ENCODE measurements at regions not wholly inside any gene's neighbourhood (a gene's known extent, or its start where the extent isn't known, plus 50 kb on each side); places are given as distances from the start of the nearest gene placed in this dataset.

DNA sequence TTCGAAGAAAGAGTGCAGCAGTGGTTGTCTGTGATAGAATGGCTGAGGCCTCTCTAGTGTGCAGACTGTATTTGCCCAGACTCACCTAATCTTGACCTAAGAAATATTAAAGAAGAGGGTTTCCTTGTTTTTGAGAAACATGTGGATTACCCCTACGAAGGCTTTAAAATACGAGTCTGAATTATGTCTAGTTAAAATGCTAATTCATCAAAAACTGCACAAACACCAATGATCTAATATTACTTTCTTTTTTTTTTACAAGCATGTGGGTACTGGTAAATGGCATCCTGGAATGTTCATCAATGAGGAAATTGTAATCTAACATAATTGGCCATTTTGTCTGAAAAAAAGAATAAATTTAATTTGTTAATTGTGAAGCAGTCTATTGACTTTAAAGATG lies 510.9 kb downstream of the EPM2A start:
- DNase-seq (ENCODE audit: low spot score), result no peak

DNA sequence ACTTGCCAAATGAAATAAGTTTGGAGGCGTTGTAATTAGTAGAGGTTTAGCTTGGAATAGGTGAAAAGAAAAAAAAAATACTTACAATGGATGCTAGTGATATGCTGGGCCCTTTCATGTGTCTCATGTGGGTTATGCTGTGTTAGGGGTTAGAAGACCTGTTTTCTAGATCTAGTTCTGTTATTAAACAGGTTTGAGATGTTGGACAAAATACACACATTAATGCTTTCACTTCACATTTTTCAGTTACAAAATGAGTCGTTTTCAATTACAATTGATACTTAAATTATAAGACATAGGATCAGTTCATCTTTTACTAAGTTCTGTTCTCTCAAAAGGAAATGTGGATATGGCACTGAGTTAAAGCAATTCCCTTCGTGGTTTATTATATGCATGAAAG lies 509.8 kb downstream of the EPM2A start:
- DNase-seq (ENCODE audit: low spot score), result no peak

GRCh38 chr6:145227593-145227992 lies 507.7 kb downstream of the EPM2A start:
- no peak for DNase-seq (ENCODE audit: low spot score)

DNA sequence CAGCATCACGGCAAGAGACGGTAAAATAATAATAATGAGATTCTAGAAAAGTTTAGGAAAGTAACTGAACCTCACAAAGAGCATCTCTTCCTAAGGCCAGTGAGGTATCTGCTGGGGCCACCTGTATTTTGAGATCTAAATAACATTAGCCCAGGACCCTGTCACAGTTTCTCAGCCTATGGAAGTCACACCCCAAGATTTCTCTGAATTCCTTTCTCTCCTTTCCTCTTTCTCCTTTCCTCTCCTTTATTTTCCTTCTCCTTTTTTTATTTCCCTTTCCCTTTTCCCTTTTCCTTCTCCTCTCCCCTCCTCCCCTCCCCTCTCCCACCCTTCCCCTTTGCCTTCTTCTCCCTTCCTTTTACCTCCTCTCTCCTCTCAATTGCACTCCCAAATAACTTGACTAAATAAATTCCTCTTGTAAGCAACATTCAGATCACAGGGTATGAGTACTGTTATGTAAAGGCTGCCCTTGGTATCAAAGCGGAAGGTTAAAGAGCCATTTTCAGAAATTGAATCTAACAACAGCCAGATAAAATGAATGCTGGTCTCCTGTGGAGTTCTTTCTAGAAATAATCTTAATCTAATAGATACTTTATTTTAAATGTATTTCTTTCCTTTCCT lies 506.2 kb downstream of the EPM2A start:
- DNase-seq (ENCODE audit: low spot score), result no peak

DNA sequence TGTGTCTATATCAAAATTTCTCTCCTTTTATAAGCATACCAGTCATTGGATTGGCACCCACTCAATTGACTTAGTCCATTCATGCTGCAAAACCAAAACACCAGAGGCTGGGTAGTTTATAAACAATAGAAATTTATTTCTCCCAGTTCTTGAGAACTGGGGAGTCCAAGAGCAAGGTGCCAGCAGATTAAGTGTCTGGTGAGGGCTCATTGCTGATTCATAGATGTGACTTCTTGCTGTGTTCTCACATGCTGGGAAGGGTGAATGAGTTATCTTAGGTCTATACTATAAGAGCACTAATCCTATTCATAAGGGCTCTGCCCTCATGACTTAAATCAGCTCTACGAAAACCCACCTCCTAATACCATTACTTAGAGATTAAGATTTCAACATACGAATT lies 501.4 kb downstream of the EPM2A start:
- DNase-seq (ENCODE audit: low spot score), result no peak

DNA sequence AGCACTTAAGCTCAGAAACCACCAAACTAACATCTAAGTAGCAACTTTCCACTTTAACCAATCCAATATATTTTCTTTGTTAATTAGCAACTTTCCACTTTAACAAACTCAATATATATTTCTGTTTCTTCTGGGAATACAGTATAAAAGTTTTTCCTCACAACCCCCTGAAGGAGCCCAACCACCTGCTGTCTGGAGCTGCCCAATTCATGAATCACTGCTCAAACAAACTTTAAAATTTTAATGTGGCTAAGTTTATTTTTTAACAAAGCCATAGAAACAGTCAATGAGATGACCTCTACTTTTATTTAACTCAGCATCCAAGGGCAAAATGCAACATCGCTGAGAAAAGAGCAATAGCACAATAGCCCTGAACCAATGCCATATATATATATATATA lies 500.1 kb downstream of the EPM2A start:
- no peak for DNase-seq (ENCODE audit: low spot score)

GRCh38 chr6:145238787-145239186 lies 496.5 kb downstream of the EPM2A start:
- DNase-seq (ENCODE audit: low spot score), result no peak

- no peak for DNase-seq (ENCODE audit: low spot score)
These were observed 494.3 kb downstream of the EPM2A start for GRCh38 chr6:145241039-145241438.

DNA sequence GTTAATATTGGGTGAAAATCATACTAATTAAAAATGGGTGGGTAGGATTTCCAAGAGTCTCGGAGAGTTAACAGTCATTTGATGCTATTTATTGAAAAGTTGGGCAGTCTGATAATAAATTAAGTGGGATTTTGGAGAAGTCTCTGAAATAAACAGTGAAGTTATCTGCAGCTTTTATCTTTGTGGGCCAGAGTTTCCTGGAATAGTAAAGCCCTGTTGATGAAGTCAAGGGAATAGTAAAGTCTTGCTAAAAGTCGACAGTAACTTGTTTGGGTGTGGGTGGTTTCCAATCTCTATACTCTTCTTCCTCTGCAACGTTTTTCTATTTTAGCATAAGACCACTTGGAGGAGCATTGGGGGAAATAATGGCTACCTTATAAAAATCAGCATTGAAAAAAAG lies 493.6 kb downstream of the EPM2A start:
- DNase-seq (ENCODE audit: low spot score), result no peak

- DNase-seq (ENCODE audit: low spot score), result no peak
These were observed 490.8 kb downstream of the EPM2A start for GRCh38 chr6:145244349-145245100.

DNA sequence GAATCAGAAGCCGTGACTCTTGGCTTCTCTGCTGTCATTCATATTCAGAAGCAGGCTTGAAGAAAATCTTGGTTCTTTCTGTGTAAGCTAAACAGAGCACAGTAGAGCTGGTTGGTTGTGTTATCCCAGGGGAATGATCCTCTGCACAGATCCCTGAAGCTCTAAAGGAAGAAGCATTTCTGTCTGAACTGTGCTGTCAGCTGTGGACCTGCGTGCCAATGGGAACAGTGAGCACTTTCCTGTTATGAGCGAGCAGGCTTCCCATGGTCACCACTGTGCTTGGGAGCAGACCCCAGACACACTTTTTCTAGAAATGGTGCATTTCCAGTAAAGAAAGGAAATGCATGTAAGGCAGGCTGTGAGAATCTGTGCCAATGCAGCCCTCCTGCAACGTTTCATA lies 490.2 kb downstream of the EPM2A start:
- DNase-seq (ENCODE audit: low spot score), result peak; percentile 33

DNA sequence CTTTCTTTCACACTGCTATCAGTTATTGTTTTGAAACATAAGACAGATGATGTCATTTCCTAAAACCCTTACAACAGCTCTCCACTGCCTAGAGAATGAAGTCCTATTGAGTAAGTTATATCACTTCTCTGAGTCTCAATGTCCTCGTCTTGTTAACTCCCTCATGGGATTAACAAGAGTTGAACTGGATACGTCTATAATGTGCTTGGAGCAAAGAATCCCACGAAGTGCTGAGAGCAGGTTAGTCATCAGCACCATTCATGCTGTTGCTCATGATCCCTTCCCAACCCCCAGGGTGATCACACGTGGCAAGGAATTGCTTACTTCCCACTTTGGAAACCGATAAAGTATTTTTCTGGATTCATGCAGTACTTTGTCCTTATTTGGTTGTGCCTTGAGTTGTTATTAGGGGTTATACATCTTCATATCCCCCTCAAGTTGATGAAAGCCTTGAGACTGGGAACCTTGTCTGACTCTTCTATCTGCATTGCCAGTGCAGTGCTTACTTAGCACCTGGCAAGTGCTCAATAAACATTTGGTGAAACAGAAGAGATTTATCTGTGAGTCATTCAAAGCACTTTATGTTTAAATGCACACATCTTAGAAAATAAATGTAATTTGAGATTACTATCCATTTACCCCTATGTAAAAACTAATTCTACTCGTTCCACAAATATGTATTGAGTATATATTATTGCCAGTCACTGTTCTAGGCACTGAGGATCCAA lies 487.5 kb downstream of the EPM2A start:
- DNase-seq (ENCODE audit: low spot score), result no peak

DNA sequence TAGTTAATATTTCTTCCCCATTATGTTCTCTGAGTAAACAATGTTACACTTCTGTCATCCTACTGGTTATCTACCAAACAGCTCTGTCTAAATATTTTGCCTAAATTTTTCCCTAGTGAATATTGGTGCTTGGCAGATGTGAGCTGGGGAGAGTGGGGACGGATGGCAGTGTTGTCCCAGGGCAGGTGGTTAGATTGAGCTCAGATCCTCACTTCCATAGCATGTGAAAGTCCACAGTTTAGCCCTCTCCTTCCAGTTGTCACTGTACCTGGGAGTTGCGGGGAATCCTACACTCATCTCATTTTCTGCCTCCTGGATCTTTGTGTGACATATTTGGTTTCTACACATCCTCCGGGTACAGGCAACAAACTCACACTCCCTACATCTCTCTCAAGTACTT lies 484.9 kb downstream of the EPM2A start:
- DNase-seq (ENCODE audit: low spot score), result no peak

- no peak for DNase-seq (ENCODE audit: low spot score)
These were observed 482.6 kb downstream of the EPM2A start for GRCh38 chr6:145252737-145253136.

- no peak for DNase-seq (ENCODE audit: low spot score)
These were observed 480.5 kb downstream of the EPM2A start for GRCh38 chr6:145254649-145255401.

- no peak for DNase-seq (ENCODE audit: low spot score)
These were observed 477.6 kb downstream of the EPM2A start for GRCh38 chr6:145257704-145258103.

GRCh38 chr6:145258122-145258521 lies 477.2 kb downstream of the EPM2A start:
- no peak for DNase-seq (ENCODE audit: low spot score)

DNA sequence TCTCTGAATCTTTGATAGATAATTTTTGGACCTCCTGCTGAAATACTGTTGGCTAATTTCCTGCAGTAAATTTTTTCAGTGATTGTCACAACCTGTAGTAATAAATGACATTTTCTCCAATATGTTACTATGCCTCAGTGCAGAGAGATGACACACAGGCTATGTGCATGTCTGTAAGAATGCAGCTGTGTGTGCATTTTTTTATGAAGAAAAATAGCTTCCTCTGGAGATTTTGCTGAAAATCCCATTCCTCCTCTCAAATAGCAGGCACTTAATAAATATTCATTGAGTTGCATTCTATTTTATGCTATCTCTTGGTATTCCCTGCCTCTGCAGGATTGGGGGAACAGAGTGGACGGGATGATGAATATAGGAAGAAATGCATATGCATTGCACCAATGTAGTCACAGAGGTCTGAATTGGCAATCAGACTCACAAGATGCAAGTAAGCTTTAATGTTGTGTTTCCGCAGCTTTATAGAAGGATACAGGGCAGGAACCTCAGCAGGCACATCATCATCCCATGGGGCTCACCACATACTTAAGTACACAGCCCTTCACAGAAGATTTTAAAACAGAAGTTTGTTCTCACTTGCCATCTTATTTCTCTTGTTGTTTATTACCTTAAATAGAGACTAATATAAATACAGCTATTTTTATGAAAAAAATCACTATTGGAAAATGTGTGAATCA lies 474.7 kb downstream of the EPM2A start:
- DNase-seq (ENCODE audit: low spot score), result no peak

- no peak for DNase-seq (ENCODE audit: low spot score)
These were observed 473.6 kb downstream of the EPM2A start for GRCh38 chr6:145261758-145262157.

DNA sequence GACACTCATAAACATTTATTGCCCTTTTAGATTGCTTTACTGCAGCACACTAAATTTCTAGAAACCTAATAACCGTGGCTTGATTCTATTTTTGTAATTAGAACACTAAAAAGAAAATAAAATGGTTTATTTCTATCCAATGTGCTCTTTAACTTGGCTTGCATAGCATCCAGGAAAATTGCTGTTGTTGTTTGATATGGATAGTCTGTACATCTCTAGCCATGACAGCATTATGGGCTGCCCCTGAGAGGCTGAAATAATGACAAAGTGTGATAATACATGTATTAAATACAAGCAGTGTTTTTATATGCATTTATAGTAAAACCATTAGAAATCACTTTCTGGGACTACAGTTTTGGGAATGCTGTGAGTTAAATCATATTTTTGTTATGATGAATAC lies 472.5 kb downstream of the EPM2A start:
- DNase-seq (ENCODE audit: low spot score), result no peak

- peak; percentile 27 for DNase-seq (ENCODE audit: low spot score)
These were observed 471.5 kb downstream of the EPM2A start for GRCh38 chr6:145263778-145264211.
